Liver (tissue), 8 donors: ENCODE measurements at regions not wholly inside any gene's neighbourhood (a gene's known extent, or its start where the extent isn't known, plus 50 kb on each side); places are given as distances from the start of the nearest gene placed in this dataset.

Experiments
- DNase-seq: peaks from one replicate; pipeline ENCODE4 v3.0.0-alpha.2; 2017; ENCODE audit warnings: low spot score
- H3K27ac ChIP-seq, 2 donors: one replicate each; pipeline ENCODE4 v1.7.0; 2013; ENCODE audit warnings: inconsistent platforms in 2 of 2, low read length in 2 of 2, control low read depth in 1 of 2, low read depth in 1 of 2, mild to moderate bottlenecking in 1 of 2
- H3K27me3 ChIP-seq, 4 donors: one replicate each; pipeline versions ENCODE4 v1.6.1 to v1.7.0; 2013; ENCODE audit warnings: low read length in 3 of 4, inconsistent platforms in 1 of 4, mild to moderate bottlenecking in 1 of 4, moderate library complexity in 1 of 4; ENCODE audit not compliant: control insufficient read depth in 4 of 4, insufficient read depth in 4 of 4
- H3K36me3 ChIP-seq, 4 donors: one replicate each; pipeline versions ENCODE4 v1.6.1 to v1.7.0; 2013; ENCODE audit warnings: low read length in 3 of 4, mild to moderate bottlenecking in 3 of 4, low read depth in 1 of 4, moderate library complexity in 1 of 4; ENCODE audit not compliant: control insufficient read depth in 4 of 4, insufficient read depth in 3 of 4
- H3K4me1 ChIP-seq, 4 donors: one replicate each; pipeline versions ENCODE4 v1.6.1 to v1.7.0; 2013; ENCODE audit warnings: low read length in 3 of 4, mild to moderate bottlenecking in 3 of 4, moderate library complexity in 1 of 4; ENCODE audit not compliant: control insufficient read depth in 4 of 4, insufficient read depth in 4 of 4
- H3K4me3 ChIP-seq, 3 donors: one replicate each; pipeline versions ENCODE4 v1.6.1 to v1.7.0; 2013; ENCODE audit warnings: low read length in 3 of 3, control low read depth in 1 of 3, low read depth in 1 of 3, mild to moderate bottlenecking in 1 of 3
- H3K9ac ChIP-seq, 2 donors: one replicate each; pipeline ENCODE4 v1.7.0; 2013; ENCODE audit warnings: low read length in 2 of 2, mild to moderate bottlenecking in 2 of 2, moderate library complexity in 2 of 2, control low read depth in 1 of 2, low read depth in 1 of 2
- H3K9me3 ChIP-seq, 4 donors: one replicate each; pipeline versions ENCODE4 v1.6.1 to v1.7.0; 2013; ENCODE audit warnings: low read length in 3 of 4; ENCODE audit not compliant: control insufficient read depth in 4 of 4
- EGR1 ChIP-seq, 2 donors: IDR thresholded peaks; 2 replicates each; pipeline ENCODE4 v1.6.1; 2016 to 2018; ENCODE audit warnings: antibody characterized with exemption in 2 of 2, low read depth in 2 of 2
- FOXA1 ChIP-seq: IDR thresholded peaks from 2 replicates; pipeline ENCODE4 v1.6.1; 2016; ENCODE audit warnings: antibody characterized with exemption
- GABPA ChIP-seq, 2 donors: IDR thresholded peaks in 1 of 2; conservative IDR thresholded peaks in 1 of 2; 2 replicates each; pipeline ENCODE4 v1.6.1; 2016; ENCODE audit warnings: antibody characterized with exemption in 2 of 2, mild to moderate bottlenecking in 1 of 2, moderate library complexity in 1 of 2
- HNF4A ChIP-seq, 2 donors: conservative IDR thresholded peaks; 2 replicates each; pipeline ENCODE4 v1.6.1; 2016; ENCODE audit warnings: antibody characterized with exemption in 2 of 2, mild to moderate bottlenecking in 2 of 2
- JUND ChIP-seq, 2 donors: IDR thresholded peaks; 2 replicates each; pipeline ENCODE4 v1.6.1; 2016; ENCODE audit warnings: antibody characterized with exemption in 2 of 2
- RAD21 ChIP-seq, 2 donors: IDR thresholded peaks; 2 replicates each; pipeline ENCODE4 v1.6.1; 2016; ENCODE audit warnings: antibody characterized with exemption in 2 of 2, mild to moderate bottlenecking in 2 of 2
- RXRA ChIP-seq, 2 donors: IDR thresholded peaks; 2 replicates each; pipeline ENCODE4 v1.6.1; 2017 to 2018; ENCODE audit warnings: antibody characterized with exemption in 2 of 2, mild to moderate bottlenecking in 1 of 2
- SP1 ChIP-seq: IDR thresholded peaks from 2 replicates; pipeline ENCODE4 v1.6.1; 2018; ENCODE audit warnings: antibody characterized with exemption, mild to moderate bottlenecking
- TAF1 ChIP-seq: conservative IDR thresholded peaks from 2 replicates; pipeline ENCODE4 v1.6.1; 2016; ENCODE audit warnings: antibody characterized with exemption, mild to moderate bottlenecking
- YY1 ChIP-seq: IDR thresholded peaks from 2 replicates; pipeline ENCODE4 v1.6.1; 2016; ENCODE audit warnings: antibody characterized with exemption, mild to moderate bottlenecking
- WGBS: extraction: QIAGEN DNeasy Blood & Tissue Kit; methylation state at CpG from one replicate; pipeline ENCODE4 v1.1.7; 2013; 5-methylcytosine and 5-hydroxymethylcytosine counted together
- TF ChIP-seq, protein P1 (sequence below): IDR thresholded peaks from 2 replicates; pipeline ENCODE4 v1.6.1; 2016; ENCODE audit warnings: antibody characterized with exemption
- TF ChIP-seq, protein P2 (sequence below): fragments of 150-350 bp; IDR thresholded peaks from 2 replicates; pipeline ENCODE4 v1.5.1; 2017; ENCODE audit warnings: improper control_type of control experiment, low read depth, low read length; ENCODE audit not compliant: missing input control
- TF ChIP-seq, protein P3 (sequence below): IDR thresholded peaks from 2 replicates; pipeline ENCODE4 v1.6.1; 2016; ENCODE audit warnings: antibody characterized with exemption, mild to moderate bottlenecking
- TF ChIP-seq, protein P4 (sequence below): IDR thresholded peaks from 2 replicates; pipeline ENCODE4 v1.6.1; 2016; ENCODE audit warnings: antibody characterized with exemption
- TF ChIP-seq, protein P5 (sequence below): IDR thresholded peaks from 2 replicates; pipeline ENCODE4 v1.6.1; 2016; ENCODE audit warnings: antibody characterized with exemption
- donor health status: healthy.
- donor health status: healthy.
- donor health status: healthy.
- donor health status: healthy.
- donor health status: healthy.

DNA sequence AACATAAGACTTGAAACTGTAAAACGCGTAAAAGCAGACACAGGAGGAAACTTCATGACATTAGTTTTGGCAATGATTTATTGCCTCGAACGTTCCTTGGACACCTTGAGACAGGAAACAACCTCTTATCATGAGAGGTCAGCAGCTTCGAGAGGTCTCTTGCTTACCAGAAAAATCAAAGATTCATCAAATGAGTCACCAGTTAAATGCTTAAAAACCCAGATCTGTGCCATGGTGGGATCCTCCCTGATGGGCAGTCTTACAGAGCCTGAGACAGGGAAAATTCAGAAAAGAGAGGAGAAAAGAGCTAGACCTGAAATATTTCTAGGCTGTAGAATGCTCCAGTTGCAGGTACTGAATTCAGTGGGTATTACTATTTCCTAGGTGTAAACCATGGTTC is 1093.9 kb downstream of the AACS start:
- DNase-seq: no peak
- H3K9ac ChIP-seq: no peak overlapping the region
- TF ChIP-seq, protein P1, sequence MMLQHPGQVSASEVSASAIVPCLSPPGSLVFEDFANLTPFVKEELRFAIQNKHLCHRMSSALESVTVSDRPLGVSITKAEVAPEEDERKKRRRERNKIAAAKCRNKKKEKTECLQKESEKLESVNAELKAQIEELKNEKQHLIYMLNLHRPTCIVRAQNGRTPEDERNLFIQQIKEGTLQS: no peak
- TF ChIP-seq, protein P2, sequence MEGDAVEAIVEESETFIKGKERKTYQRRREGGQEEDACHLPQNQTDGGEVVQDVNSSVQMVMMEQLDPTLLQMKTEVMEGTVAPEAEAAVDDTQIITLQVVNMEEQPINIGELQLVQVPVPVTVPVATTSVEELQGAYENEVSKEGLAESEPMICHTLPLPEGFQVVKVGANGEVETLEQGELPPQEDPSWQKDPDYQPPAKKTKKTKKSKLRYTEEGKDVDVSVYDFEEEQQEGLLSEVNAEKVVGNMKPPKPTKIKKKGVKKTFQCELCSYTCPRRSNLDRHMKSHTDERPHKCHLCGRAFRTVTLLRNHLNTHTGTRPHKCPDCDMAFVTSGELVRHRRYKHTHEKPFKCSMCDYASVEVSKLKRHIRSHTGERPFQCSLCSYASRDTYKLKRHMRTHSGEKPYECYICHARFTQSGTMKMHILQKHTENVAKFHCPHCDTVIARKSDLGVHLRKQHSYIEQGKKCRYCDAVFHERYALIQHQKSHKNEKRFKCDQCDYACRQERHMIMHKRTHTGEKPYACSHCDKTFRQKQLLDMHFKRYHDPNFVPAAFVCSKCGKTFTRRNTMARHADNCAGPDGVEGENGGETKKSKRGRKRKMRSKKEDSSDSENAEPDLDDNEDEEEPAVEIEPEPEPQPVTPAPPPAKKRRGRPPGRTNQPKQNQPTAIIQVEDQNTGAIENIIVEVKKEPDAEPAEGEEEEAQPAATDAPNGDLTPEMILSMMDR: no peak
- TF ChIP-seq RAD21 (IDR thresholded peaks at IDR 0.05): no peak
- no peak for TF ChIP-seq GABPA (IDR thresholded peaks at IDR 0.05 in 1 of 2, conservative IDR thresholded peaks at IDR 0.05 in 1 of 2)
- no peak for TF ChIP-seq SP1
- TF ChIP-seq YY1: no peak
- TF ChIP-seq HNF4A (conservative IDR thresholded peaks at IDR 0.05): no peak
- no peak for TF ChIP-seq RXRA (IDR thresholded peaks at IDR 0.05)
- no peak for TF ChIP-seq JUND (IDR thresholded peaks at IDR 0.05)
- TF ChIP-seq, protein P3, sequence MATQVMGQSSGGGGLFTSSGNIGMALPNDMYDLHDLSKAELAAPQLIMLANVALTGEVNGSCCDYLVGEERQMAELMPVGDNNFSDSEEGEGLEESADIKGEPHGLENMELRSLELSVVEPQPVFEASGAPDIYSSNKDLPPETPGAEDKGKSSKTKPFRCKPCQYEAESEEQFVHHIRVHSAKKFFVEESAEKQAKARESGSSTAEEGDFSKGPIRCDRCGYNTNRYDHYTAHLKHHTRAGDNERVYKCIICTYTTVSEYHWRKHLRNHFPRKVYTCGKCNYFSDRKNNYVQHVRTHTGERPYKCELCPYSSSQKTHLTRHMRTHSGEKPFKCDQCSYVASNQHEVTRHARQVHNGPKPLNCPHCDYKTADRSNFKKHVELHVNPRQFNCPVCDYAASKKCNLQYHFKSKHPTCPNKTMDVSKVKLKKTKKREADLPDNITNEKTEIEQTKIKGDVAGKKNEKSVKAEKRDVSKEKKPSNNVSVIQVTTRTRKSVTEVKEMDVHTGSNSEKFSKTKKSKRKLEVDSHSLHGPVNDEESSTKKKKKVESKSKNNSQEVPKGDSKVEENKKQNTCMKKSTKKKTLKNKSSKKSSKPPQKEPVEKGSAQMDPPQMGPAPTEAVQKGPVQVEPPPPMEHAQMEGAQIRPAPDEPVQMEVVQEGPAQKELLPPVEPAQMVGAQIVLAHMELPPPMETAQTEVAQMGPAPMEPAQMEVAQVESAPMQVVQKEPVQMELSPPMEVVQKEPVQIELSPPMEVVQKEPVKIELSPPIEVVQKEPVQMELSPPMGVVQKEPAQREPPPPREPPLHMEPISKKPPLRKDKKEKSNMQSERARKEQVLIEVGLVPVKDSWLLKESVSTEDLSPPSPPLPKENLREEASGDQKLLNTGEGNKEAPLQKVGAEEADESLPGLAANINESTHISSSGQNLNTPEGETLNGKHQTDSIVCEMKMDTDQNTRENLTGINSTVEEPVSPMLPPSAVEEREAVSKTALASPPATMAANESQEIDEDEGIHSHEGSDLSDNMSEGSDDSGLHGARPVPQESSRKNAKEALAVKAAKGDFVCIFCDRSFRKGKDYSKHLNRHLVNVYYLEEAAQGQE: no peak
- TF ChIP-seq, protein P4, sequence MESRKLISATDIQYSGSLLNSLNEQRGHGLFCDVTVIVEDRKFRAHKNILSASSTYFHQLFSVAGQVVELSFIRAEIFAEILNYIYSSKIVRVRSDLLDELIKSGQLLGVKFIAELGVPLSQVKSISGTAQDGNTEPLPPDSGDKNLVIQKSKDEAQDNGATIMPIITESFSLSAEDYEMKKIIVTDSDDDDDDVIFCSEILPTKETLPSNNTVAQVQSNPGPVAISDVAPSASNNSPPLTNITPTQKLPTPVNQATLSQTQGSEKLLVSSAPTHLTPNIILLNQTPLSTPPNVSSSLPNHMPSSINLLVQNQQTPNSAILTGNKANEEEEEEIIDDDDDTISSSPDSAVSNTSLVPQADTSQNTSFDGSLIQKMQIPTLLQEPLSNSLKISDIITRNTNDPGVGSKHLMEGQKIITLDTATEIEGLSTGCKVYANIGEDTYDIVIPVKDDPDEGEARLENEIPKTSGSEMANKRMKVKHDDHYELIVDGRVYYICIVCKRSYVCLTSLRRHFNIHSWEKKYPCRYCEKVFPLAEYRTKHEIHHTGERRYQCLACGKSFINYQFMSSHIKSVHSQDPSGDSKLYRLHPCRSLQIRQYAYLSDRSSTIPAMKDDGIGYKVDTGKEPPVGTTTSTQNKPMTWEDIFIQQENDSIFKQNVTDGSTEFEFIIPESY: no peak
- TF ChIP-seq, protein P5, sequence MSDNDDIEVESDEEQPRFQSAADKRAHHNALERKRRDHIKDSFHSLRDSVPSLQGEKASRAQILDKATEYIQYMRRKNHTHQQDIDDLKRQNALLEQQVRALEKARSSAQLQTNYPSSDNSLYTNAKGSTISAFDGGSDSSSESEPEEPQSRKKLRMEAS: no peak
- no peak overlapping the region for H3K27ac ChIP-seq
- H3K36me3 ChIP-seq: no peaks in the 10 kb centered on the region
- WGBS: 72% methylated on average over 5 of the region's 5 CpGs
- H3K4me1 ChIP-seq: no peaks in the 10 kb centered on the region
- H3K4me3 ChIP-seq: no peak overlapping the region
- H3K9me3 ChIP-seq: no peaks in the 10 kb centered on the region
- H3K27me3 ChIP-seq: no peaks in the 10 kb centered on the region

DNA sequence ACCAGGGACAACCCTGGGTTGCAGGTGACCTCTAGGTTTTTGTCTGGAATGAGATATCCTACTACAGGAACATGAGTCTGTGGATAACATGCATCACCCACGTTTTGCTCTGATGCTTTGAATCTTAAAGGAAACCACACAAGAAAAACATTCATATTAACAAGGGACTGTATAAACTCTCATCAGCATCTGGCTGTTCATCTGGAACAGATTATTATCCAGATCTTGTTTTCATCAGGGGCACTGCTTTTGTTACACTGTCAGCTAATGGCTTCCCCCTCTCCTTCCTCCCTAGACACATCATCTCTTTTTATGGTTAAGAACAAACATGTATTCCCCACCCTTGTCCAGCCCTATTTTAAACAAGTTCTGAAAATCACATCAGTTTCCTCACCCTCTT is 1095.7 kb downstream of the AACS start:
- Histone ChIP-seq H3K9ac (no peak overlapping the region), H3K36me3 (no peaks in the 10 kb centered on the region), H3K27me3 (no peaks in the 10 kb centered on the region), H3K27ac (no peak overlapping the region), H3K9me3 (peaks cover 0 to 2% (median 0%) of the 10 kb centered on the region in 4 donors), H3K4me3 (no peak overlapping the region), H3K4me1 (no peaks in the 10 kb centered on the region)
- 28% methylated on average over 1 of the region's 1 CpG for WGBS
- no peak for DNase-seq
- no peak for TF ChIP-seq HNF4A (conservative IDR thresholded peaks at IDR 0.05)
- TF ChIP-seq, protein P2: no peak
- TF ChIP-seq, protein P3: no peak
- no peak for TF ChIP-seq FOXA1
- TF ChIP-seq, protein P5: no peak
- TF ChIP-seq GABPA (IDR thresholded peaks at IDR 0.05 in 1 of 2, conservative IDR thresholded peaks at IDR 0.05 in 1 of 2): no peak
- no peak for TF ChIP-seq RAD21 (IDR thresholded peaks at IDR 0.05)
- TF ChIP-seq, protein P1: no peak
- no peak for TF ChIP-seq TAF1
- TF ChIP-seq EGR1 (IDR thresholded peaks at IDR 0.05; ENCODE audit: low read depth in 2 of 2): no peak
- no peak for TF ChIP-seq YY1
- TF ChIP-seq SP1: no peak
